GM12878 (cell line): ENCODE measurements at regions not wholly inside any gene's neighbourhood (a gene's known extent, or its start where the extent isn't known, plus 50 kb on each side); places are given as distances from the start of the nearest gene placed in this dataset.

Experiments used
- ATAC-seq: fragments of 200-7000 bp; cut with Tn5 transposase; 3 replicates; pipeline ENCODE4 v1.9.1; 2020; ENCODE audit warnings: mild to moderate bottlenecking, moderate library complexity
- BruUV-seq: library from RNA; stranded (reverse); fragments of 400-500 nt; replicated peaks from 2 replicates; lab custom pipeline; 2021; lab: Mats Ljungman, UMichigan
- CTCF ChIA-PET: fragments of 300-600 bp; sonication (Branson Sonifier 250); formaldehyde crosslinking; extraction: SDS; loops from one replicate; lab custom pipeline; 2021; ENCODE audit warnings: inconsistent platforms; lab: Yijun Ruan, JAX
- POLR2A ChIA-PET: fragments of 350-600 bp; formaldehyde crosslinking; extraction: SDS; loops from one replicate; lab custom pipeline; 2021; ENCODE audit warnings: inconsistent platforms; lab: Charles Lee
- RAD21 ChIA-PET: fragments of 300-600 bp; sonication (Branson Sonifier 250); formaldehyde crosslinking; loops from one replicate; lab custom pipeline; 2023; ENCODE audit warnings: antibody characterized with exemption; ENCODE audit not compliant: unreplicated experiment; lab: Charles Lee
- SMC1A ChIA-PET: fragments of 300-600 bp; sonication (Branson Sonifier 250); formaldehyde crosslinking; loops from one replicate; lab custom pipeline; 2023; ENCODE audit not compliant: unreplicated experiment, uncharacterized antibody; lab: Charles Lee
- DNase-seq: peaks from one replicate; pipeline ENCODE4 v3.0.0-alpha.2; 2011; ENCODE audit warnings: low read depth, low spot score
- FAIRE-seq: peaks from 3 replicates; lab custom pipeline; 2011; peaks lifted over from hg19 to GRCh38; lab: Jason Lieb, UNC
- H2AFZ ChIP-seq: 2 replicates; pipeline ENCODE4 v1.6.0; 2011; ENCODE audit warnings: low read depth, low read length, control low read depth; ENCODE audit not compliant: control insufficient read depth
- H3K27ac ChIP-seq: 2 replicates; pipeline ENCODE4 v1.5.1; 2011; ENCODE audit warnings: control low read depth; ENCODE audit not compliant: control insufficient read depth, insufficient read depth
- H3K27me3 ChIP-seq, 2 experiments: replicated peaks in 1 of 2; 2 replicates each; pipeline versions ENCODE4 v1.6.0 to v1.6.1; 2011; ENCODE audit warnings: low read length in 1 of 2; ENCODE audit not compliant: control insufficient read depth in 2 of 2, insufficient read depth in 2 of 2
- H3K36me3 ChIP-seq, 2 experiments: 2 replicates each; pipeline ENCODE4 v1.5.1; 2011; ENCODE audit warnings: low read length in 1 of 2; ENCODE audit not compliant: control insufficient read depth in 2 of 2, insufficient read depth in 2 of 2
- H3K4me1 ChIP-seq: 2 replicates; pipeline ENCODE4 v1.6.1; 2011; ENCODE audit warnings: mild to moderate bottlenecking, low read length, moderate library complexity, mixed read lengths; ENCODE audit not compliant: control insufficient read depth, insufficient read depth
- H3K4me2 ChIP-seq: 2 replicates; pipeline ENCODE4 v1.6.0; 2011; ENCODE audit warnings: control low read depth; ENCODE audit not compliant: control insufficient read depth, insufficient read depth
- H3K4me3 ChIP-seq: fragments of 200-600 bp; sonication (generic); 2 replicates; pipeline ENCODE4 v1.5.1; 2016
- H3K79me2 ChIP-seq: 2 replicates; pipeline ENCODE4 v1.6.0; 2011; ENCODE audit warnings: low read length; ENCODE audit not compliant: control insufficient read depth, insufficient read depth
- H3K9ac ChIP-seq: 2 replicates; pipeline ENCODE4 v1.8.0; 2011; ENCODE audit warnings: low read length, control low read depth, mixed read lengths; ENCODE audit not compliant: control insufficient read depth, insufficient read depth
- H3K9me3 ChIP-seq: replicated peaks from 3 replicates; pipeline ENCODE4 v1.5.1; 2011; ENCODE audit warnings: mild to moderate bottlenecking, low read length; ENCODE audit not compliant: control insufficient read depth, insufficient read depth
- H4K20me1 ChIP-seq: 2 replicates; pipeline ENCODE4 v1.6.0; 2011; ENCODE audit not compliant: control insufficient read depth, insufficient read depth
- BCL11A ChIP-seq: IDR thresholded peaks from 2 replicates; pipeline ENCODE4 v1.6.1; 2011; ENCODE audit warnings: low read depth, low read length
- CHD1 ChIP-seq: IDR thresholded peaks from 2 replicates; pipeline ENCODE4 v1.6.1; 2012; ENCODE audit warnings: low read depth, low read length, improper control_type of control experiment
- ETV6 ChIP-seq, 2 experiments: fragments of 450-650 bp in 1 of 2; IDR thresholded peaks in 1 of 2; conservative IDR thresholded peaks in 1 of 2; 2 replicates each; pipeline ENCODE4 v1.6.1; 2014; ENCODE audit warnings: antibody characterized with exemption in 1 of 2, borderline replicate concordance in 1 of 2, low read depth in 1 of 2, mild to moderate bottlenecking in 1 of 2, moderate library complexity in 1 of 2
- HDAC6 ChIP-seq: fragments of 200-600 bp; sonication (generic); IDR thresholded peaks from one replicate; pipeline ENCODE4 v1.8.0; 2017; ENCODE audit warnings: antibody characterized with exemption; ENCODE audit not compliant: unreplicated experiment
- NR2C2 ChIP-seq: IDR thresholded peaks from 2 replicates; pipeline ENCODE4 v1.6.1; 2011; ENCODE audit warnings: borderline replicate concordance, low read depth; ENCODE audit not compliant: control insufficient read depth, insufficient read length
- SMAD1 ChIP-seq: fragments of 450-650 bp; IDR thresholded peaks from 2 replicates; pipeline ENCODE4 v1.6.1; 2018; ENCODE audit warnings: mild to moderate bottlenecking, low read depth; ENCODE audit not compliant: partially characterized antibody
- SP1 ChIP-seq: IDR thresholded peaks from one replicate; pipeline ENCODE4 v1.6.1; 2011; ENCODE audit warnings: low read depth, low read length
- SREBF2 ChIP-seq: IDR thresholded peaks from 2 replicates; pipeline ENCODE4 v1.6.1; 2012; ENCODE audit warnings: mild to moderate bottlenecking, low read length
- SUZ12 ChIP-seq: fragments of 200-600 bp; sonication (generic); IDR thresholded peaks from one replicate; pipeline ENCODE4 v1.6.1; 2018; ENCODE audit warnings: antibody characterized with exemption, mild to moderate bottlenecking; ENCODE audit not compliant: unreplicated experiment
- TCF7 ChIP-seq: IDR thresholded peaks from 2 replicates; pipeline ENCODE4 v1.6.1; 2014; ENCODE audit warnings: antibody characterized with exemption, borderline replicate concordance
- ZBED1 ChIP-seq: IDR thresholded peaks from 2 replicates; pipeline ENCODE4 v1.6.1; 2016; ENCODE audit warnings: borderline replicate concordance
- WGBS: methylation state at CpG from one replicate; pipeline ENCODE4 v1.1.6; 2016; ENCODE audit warnings: low lambda C conversion rate; ENCODE audit not compliant: insufficient replicate concordance, insufficient coverage; ENCODE audit errors: missing lambda C conversion rate; 5-methylcytosine and 5-hydroxymethylcytosine counted together
- in situ Hi-C: fragments of 300-500 bp; cut with MboI; formaldehyde crosslinking; loops from 9 replicates; pipeline ENCODE4 v1.14.3; 2018; ENCODE audit warnings: mixed read lengths
- intact Hi-C: fragments of 100-400 bp; cut with micrococcal nuclease; formaldehyde crosslinking; loops from one replicate; pipeline ENCODE4 v1.14.2; 2022; ENCODE audit not compliant: unreplicated experiment
- TF ChIP-seq, protein P1 (sequence below): IDR thresholded peaks from 2 replicates; pipeline ENCODE4 v1.6.1; 2012; ENCODE audit warnings: mild to moderate bottlenecking, low read depth, low read length

DNA sequence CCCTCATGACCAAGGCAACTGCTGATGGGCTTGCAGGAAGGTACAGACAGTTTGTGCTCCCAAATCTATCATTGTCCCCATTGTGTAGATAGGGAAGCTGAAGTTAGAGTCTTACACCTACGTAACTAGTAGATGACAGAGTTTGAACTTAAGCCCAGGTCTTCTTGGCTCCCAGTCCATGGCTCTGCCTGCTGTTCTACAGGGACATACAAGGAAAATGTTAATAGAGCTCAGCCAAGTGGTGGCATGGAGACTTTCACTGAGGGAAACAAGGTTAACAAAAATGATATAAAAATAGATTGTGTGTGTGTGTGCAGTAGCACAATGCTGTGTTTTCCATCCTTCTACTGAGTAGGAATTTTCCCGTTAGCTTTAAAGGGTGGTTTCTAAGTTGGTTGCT lies 936.5 kb downstream of the RPA4 start (continued):
- no peak for TF ChIP-seq ETV6 (conservative IDR thresholded peaks at IDR 0.05 in 1 of 2, IDR thresholded peaks at IDR 0.05 in 1 of 2; ENCODE audit: borderline replicate concordance in 1 of 2, low read depth in 1 of 2)
- TF ChIP-seq SMAD1: no peak
- no peak for TF ChIP-seq NR2C2
- no peak for TF ChIP-seq SP1
- TF ChIP-seq BCL11A: no peak
- no peak for TF ChIP-seq HDAC6

DNA sequence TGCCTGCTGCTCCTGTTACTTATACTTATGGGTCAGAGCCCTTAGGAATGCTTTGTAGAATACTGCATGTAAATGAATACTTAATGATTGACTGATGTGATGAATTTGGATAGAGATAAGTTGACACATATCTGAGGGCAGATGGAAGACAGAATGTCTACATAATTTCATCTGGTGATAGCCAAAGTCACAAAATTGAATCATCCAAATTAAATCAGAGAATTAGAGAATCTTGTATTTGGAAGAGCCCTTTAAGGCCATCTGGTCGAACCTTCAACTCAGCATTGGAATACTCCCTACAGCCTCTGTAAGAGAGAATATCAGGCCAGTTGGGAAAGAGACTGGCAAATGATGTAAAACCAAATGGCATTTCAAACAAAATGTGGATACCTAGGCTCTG lies 944.8 kb downstream of the RPA4 start:
- H3K79me2 ChIP-seq: no peaks in the 10 kb centered on the region
- H3K9me3 ChIP-seq: no peaks in the 10 kb centered on the region
- no peak overlapping the region for H3K9ac ChIP-seq
- POLR2A ChIA-PET: no interaction called here
- SMC1A ChIA-PET: interaction anchor here (0.6 kb wide), 1 partner anchor 319 kb away, joined by 3 read pairs; no protein-coding TSS in a partner anchor
- ATAC-seq (no peak), FAIRE-seq (no peak), DNase-seq (no peak)
- no TSS peak for BruUV-seq
- no peak overlapping the region for H3K4me2 ChIP-seq
- 0% methylated on average over 1 of the region's 1 CpG for WGBS
- H3K4me1 ChIP-seq: no peaks in the 10 kb centered on the region
- in situ Hi-C loops: no loop called here
- CTCF ChIA-PET: no interaction called here
- no peak overlapping the region for H2AFZ ChIP-seq
- no peak overlapping the region for H3K4me3 ChIP-seq
- intact Hi-C loops: no loop called here
- no peaks in the 10 kb centered on the region for H3K27me3 ChIP-seq
- RAD21 ChIA-PET: no interaction called here
- H3K27ac ChIP-seq: no peak overlapping the region
- no peak for TF ChIP-seq SUZ12
- TF ChIP-seq SMAD1: no peak
- TF ChIP-seq ZBED1: no peak
- no peak for TF ChIP-seq SREBF2
- TF ChIP-seq TCF7: no peak
- TF ChIP-seq, protein P1, sequence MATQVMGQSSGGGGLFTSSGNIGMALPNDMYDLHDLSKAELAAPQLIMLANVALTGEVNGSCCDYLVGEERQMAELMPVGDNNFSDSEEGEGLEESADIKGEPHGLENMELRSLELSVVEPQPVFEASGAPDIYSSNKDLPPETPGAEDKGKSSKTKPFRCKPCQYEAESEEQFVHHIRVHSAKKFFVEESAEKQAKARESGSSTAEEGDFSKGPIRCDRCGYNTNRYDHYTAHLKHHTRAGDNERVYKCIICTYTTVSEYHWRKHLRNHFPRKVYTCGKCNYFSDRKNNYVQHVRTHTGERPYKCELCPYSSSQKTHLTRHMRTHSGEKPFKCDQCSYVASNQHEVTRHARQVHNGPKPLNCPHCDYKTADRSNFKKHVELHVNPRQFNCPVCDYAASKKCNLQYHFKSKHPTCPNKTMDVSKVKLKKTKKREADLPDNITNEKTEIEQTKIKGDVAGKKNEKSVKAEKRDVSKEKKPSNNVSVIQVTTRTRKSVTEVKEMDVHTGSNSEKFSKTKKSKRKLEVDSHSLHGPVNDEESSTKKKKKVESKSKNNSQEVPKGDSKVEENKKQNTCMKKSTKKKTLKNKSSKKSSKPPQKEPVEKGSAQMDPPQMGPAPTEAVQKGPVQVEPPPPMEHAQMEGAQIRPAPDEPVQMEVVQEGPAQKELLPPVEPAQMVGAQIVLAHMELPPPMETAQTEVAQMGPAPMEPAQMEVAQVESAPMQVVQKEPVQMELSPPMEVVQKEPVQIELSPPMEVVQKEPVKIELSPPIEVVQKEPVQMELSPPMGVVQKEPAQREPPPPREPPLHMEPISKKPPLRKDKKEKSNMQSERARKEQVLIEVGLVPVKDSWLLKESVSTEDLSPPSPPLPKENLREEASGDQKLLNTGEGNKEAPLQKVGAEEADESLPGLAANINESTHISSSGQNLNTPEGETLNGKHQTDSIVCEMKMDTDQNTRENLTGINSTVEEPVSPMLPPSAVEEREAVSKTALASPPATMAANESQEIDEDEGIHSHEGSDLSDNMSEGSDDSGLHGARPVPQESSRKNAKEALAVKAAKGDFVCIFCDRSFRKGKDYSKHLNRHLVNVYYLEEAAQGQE: no peak
- TF ChIP-seq CHD1: no peak
- no peaks in the 10 kb centered on the region for H3K36me3 ChIP-seq
- H4K20me1 ChIP-seq: no peaks in the 10 kb centered on the region
